ENCODE measurements at regions not wholly inside any gene's neighbourhood (a gene's known extent, or its start where the extent isn't known, plus 50 kb on each side); places are given as distances from the start of the nearest gene placed in this dataset.

DNA sequence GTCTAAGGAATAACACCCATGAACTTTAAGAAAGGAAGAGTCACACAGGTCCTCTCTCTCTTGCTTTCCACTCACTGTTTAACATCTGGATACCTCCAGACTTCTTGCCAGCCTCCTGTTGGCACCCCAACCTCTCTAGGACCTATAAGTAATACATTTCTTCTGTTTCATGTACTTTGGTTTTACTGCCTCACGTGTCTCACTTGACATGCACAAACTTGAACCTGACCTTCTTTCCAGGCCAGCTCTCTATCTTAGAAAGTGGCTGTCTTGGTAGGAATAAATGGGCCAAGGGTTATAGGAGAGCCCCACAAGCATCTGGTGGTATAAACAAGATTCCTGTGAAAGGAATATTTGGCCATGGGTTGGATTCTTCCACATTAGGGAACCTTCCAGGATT lies 614.8 kb upstream of the AGA start:
- no peak for DNase-seq (ENCODE audit: low read depth)

- DNase-seq (ENCODE audit: low read depth): no peak
Observed at GRCh38 chr4:178063568-178063967, 621.3 kb upstream of the AGA start.

DNA sequence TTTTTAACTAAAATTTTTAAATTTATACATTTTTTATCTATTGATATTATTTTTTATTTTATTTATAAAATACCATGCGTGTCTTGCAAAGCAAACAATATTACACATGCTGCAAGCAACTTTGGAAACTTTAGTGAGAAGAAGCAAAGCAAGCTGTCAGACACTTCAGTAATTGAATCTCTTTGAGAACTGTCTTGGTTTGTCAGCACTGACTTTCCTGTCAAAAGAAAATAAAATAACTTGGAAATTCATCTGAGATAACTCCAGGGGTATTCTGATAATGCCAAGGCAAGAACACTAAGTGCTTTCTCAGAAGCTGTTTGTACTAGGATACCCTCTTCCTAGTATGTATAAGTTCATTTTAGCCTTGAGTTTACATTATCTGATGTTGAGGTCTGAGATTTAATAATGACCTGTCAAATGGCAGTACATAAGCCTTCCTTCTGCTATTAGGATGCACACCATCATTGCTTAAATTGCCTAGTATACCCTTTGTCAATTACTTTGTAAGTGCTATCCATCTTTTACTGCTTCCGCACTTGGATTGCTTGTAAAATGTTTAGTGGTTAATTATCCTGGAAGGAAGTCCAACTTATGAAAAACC lies 624.2 kb upstream of the AGA start:
- DNase-seq (ENCODE audit: low read depth): no peak

DNA sequence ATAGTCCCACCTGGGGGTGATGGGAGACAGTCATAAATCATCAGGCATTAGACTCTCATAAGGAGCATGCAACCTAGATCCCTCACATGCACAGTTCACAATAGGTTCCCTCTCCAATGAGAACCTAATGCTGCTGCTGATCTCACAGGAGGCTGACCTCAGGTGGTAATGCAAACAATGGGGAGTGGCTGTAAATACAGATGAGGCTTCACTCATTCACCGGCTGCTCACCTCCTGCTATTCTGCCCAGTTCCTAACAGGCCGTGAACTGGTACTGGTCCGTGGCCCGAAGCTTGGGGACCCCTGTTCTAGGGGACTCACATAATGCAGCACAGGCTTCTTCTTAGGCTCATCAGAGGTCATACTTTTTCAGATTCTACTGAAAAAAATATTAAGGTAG lies 625.9 kb upstream of the AGA start:
- DNase-seq (ENCODE audit: low read depth): no peak

GRCh38 chr4:178070163-178070562 lies 627.9 kb upstream of the AGA start:
- no peak for DNase-seq (ENCODE audit: low read depth)

DNA sequence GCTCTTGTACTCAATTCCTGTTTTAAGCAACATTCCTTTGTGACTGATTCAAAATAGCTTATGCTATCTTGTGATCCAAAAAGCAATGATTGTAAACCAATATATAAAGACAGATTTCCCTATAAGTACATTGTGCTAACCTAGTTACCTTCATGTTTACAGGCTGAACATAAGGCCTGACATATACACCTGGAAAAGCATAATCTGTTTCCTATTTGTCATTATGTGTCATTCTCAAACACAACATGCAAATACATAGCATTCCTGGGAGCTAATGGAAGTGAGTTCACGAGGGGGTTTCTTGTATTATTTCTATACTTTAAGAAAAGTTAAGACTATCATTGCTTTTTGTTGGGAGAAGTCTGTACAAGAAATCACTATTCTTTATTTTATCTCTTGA lies 638.1 kb upstream of the AGA start:
- DNase-seq (ENCODE audit: low read depth): no peak

GRCh38 chr4:178081176-178081575 lies 638.9 kb upstream of the AGA start:
- no peak for DNase-seq (ENCODE audit: low read depth)

GRCh38 chr4:178081896-178082295 lies 639.7 kb upstream of the AGA start:
- DNase-seq (ENCODE audit: low read depth): no peak

DNA sequence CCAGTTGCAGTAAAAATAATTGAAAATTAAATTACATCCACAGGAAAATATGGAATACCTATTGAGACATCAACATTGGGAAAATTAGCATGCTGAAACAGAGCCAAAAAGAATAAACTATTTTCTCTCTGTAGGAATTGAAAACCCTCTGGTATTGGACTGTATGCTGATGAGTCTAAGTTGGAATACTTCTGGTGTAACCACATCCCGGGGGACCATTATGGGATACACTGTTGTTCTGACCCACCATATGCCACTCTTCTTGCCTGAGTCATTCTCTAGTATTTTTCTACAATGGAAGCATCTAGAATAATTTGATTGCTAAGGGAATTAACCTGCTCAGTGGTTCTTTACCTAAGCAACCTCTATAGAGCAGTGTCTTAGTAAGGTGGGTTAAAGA lies 640.7 kb upstream of the AGA start:
- DNase-seq (ENCODE audit: low read depth): no peak

DNA sequence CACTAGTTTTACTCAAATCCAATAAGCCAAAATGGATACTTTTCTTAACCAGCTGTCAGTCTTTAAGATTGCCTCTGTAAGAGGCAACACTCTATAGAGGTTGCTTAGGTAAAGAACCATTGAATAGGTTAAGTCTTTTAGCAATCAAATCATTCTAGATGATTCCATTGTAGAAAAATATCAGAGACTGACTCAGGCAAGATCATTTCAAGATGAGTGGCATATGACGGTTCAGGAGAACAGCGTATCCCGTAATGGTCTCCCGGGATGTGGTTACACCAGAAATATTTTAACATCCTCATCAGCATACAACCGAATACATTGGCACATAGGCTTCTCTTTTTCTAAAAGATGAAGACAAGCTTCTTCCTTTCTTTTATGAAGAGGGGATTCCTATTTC lies 641.7 kb upstream of the AGA start:
- DNase-seq (ENCODE audit: low read depth): no peak

- DNase-seq (ENCODE audit: low read depth): no peak
Observed at GRCh38 chr4:178086320-178086719, 644.1 kb upstream of the AGA start.

DNA sequence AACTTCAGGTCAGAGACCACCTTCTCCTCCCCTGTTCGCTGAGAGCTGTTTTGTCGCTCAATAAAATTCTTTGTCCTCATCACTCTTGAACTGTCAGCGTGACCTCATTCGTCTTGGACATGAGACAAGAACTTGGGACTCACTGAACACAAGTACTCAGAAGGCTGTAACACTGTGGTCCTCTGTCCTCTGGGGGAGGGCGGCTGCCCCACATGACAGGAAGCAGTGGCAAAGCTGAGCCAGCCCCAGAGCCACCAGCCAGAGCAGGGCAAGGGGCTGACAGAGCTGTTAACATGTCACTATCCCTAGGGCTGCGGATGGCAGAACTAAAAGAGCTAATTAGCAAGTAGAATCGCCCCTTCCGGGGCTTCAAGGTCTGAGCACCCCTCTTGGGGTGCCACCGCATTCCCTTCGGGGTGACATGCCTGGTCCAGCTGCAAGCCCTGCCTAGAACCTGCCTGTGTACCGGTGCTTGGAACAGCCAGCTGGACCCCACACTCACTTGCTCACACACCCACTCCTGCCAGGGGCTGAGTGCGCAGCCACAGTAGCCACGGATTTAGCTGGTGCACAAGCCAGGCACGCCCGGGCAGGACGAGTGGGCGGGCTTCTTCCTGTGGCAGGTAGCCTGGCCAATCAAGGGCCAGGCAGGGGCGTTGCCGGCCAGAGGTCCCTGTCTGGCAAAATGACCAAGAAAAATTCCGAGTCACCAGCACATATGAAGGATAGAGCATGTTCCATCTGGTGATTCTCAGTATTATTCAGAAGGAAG lies 648.6 kb upstream of the AGA start:
- DNase-seq (ENCODE audit: low read depth): no peak

- no peak for DNase-seq (ENCODE audit: low read depth)
Observed at GRCh38 chr4:178102139-178102538, 659.9 kb upstream of the AGA start.

DNA sequence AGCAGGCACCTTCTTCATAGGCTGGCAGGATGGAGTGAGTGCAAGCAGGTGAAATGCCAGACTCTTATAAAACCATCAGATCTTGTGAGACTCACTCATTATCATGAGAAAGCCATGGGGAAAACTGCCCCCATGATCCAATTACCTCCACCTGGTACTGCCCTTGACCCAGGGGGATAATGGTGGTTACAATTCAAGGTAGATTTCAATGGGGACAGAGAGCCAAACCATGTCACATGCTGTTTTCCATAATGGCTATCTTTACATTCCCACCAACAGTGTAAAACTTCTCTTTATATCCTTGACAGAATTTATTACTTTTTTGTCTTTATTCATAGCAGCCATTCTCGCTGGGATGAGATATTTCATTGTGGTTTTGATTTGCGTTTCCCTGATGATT lies 663.0 kb upstream of the AGA start:
- DNase-seq (ENCODE audit: low read depth): no peak

DNA sequence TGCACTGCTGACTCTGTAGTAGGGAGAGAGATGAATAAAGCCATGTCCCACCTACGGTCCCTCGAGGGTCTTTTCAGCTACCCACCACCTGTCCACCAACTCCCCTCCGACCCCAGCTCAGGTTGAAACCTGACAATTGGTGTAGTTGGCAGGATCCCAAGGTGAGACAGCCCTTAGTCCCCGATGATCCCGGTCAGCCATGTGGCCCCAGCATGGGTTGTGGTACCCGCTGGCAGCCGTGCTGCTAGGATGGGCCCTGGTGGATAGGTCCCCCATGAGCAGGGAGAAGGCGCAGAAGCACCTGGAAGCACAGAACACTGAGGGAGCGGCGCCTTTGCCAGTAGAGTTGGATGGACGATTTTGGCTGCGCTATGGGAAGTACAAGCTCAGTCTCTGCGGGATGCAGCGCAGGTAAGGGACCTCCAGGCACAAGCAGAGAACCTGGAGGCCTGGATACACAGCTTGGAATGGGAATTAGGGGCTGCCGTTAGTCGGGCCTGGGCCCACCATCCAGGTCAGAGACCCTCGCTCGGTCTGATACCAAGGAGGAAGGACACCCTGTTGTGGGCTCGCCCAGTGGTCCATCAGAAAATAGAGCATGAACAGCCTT lies 694.6 kb upstream of the AGA start:
- DNase-seq (ENCODE audit: low read depth): no peak

DNA sequence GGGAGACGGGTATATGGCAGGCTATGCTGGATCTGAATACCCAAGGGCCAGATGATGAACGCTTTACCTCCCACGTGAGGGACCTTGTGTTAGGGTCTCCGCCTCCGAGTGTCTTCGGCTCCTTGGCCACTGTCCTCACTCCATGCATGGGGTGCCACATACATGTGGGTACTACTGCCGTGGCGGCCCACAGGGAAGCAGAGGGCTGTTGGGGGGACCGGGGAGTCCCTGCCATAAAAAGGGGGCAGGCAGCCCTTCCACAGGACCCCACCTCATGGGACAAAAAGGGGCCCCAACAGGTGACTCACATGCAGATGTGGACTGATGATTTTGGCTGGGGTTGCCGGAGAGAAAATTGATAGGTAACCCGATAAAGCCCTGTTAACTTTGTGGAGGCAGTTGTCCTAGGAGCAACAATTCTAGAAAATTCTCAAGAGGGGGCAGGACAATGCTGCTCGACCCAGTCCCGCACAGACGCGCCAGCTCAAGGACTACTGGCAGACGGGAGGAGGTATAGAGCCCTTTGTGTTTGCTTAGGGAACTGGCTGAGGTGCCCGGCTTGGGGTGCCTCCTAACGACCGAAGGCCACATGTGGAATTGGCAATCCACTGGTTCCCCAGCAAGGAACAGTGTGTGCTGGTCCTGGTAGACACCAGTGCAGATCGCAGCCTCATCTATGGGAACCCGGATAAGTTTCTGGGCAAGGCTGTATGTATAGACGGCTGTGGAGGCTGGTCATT lies 695.7 kb upstream of the AGA start:
- no peak for DNase-seq (ENCODE audit: low read depth)

DNA sequence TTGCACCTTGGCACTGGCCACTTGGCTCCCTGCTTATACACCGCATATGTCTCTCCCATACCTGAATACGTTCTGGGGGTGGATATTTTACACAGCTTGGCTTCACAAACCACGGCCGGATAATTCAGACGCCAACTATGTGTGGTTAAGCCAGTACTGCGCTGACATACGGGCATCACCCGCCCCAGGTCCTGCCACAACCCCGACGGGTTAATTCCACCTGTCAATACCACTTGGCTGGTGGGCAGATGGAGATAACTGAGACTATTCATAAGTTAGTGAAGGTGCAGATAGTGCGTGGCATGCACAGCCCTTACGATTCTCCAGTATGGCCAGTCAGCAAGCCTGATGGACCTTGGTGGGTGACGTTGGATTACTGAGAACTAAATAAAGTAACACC lies 696.3 kb upstream of the AGA start:
- no peak for DNase-seq (ENCODE audit: low read depth)

GRCh38 chr4:178140326-178140915 lies 698.2 kb upstream of the AGA start:
- DNase-seq (ENCODE audit: low read depth): no peak

DNA sequence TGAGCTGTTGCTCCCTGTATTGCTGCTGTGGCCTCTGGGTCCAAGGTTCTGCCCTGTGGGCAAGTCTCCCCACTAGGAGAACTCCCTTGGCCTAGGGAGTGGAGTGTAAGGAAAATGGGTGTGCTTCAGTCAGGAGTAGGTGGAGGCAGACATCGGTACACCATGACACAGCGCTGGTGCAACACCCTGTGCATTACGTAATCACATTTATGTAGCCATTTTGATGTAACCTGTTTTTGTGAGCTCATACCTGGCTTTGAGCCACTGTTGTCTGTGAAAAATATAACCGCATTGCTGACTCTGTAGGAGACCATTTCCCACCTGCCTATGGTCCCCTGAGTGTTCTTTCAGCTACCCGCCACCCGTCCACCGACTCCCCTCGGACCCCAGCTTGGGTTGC lies 700.5 kb upstream of the AGA start:
- DNase-seq (ENCODE audit: low read depth): no peak

- no peak for DNase-seq (ENCODE audit: low read depth)
Observed at GRCh38 chr4:178148106-178148505, 705.9 kb upstream of the AGA start.

DNA sequence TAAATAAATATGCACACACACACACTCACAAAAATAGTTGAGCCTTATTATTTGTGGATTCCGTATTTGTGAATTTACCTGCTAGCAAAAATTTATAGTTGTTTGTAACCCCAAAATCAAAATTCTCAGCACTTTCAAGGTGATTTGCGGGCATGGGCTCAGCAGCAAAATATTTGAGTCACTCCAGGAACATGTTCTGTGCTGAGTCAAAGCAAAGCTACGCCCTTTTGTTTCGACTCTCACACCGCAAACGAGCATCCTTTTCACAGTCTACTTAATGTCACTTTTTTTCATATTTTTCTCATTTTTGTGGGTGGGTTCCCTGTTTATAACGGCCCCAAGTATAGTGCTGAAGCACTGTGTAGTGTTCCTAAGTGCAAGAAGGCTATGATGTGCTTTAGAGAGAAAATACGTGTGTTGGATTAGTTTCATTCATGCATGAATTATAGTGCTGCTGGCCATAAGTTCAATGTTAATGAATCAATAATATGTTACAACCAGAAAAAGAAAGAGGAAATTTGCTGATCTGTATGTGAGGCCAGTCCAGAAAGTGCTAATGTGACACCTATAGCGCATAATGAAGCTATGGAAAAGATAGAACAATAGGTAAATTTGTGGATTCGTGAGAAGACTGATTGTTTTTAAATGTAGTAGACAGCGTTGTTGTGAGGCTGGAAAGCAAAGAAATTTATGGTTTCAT lies 723.2 kb upstream of the AGA start:
- DNase-seq (ENCODE audit: low read depth): no peak

DNA sequence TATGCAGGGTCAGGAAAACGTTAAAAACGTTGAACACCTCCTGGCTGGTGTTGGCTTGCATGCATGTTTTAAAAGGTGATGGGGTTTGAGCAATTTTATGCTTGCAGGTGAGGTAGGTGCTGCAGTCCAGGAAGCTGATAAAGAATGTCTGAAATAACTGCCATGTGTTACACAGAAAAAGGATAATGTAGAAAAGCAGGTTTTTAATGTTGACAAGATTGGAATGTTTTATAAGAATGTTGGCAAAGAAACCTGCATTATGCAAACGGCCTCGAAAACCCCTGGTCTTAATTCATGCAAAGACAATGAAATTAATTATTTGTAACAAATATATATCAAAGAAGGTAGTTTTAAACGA lies 723.7 kb upstream of the AGA start:
- no peak for DNase-seq (ENCODE audit: low read depth)

Data from activated gamma-delta T cell treated with anti-CD3 and anti-CD28 coated beads, Interleukin-2, amount 50 U/mL, for 16 hours (primary cell).